HCT116 (cell line): ENCODE measurements at regions not wholly inside any gene's neighbourhood (a gene's known extent, or its start where the extent isn't known, plus 50 kb on each side); places are given as distances from the start of the nearest gene placed in this dataset.

Experiments used
- ATAC-seq: fragments of 200-7000 bp; cut with Tn5 transposase; 2 replicates; pipeline ENCODE4 v1.9.1; 2020; ENCODE audit warnings: mild to moderate bottlenecking, moderate library complexity
- BruUV-seq: library from RNA; stranded (reverse); fragments of 400-500 nt; replicated peaks from 2 replicates; lab custom pipeline; 2021; lab: Mats Ljungman, UMichigan
- CTCF ChIA-PET: fragments of 300-600 bp; sonication (Branson Sonifier 250); formaldehyde crosslinking; loops from one replicate; lab custom pipeline; 2021; ENCODE audit warnings: antibody characterized with exemption; lab: Charles Lee
- POLR2A ChIA-PET: fragments of 300-600, 350-600 bp; sonication (Branson Sonifier 250); formaldehyde crosslinking; loops from one replicate; lab custom pipeline; 2021; ENCODE audit warnings: antibody characterized with exemption; lab: Charles Lee
- RAD21 ChIA-PET, 2 experiments: fragments of 300-600 bp; sonication (Branson Sonifier 250); formaldehyde crosslinking; loops; one replicate each; lab custom pipeline; 2023; ENCODE audit warnings: low total read pairs in 2 of 2; ENCODE audit not compliant: uncharacterized antibody in 2 of 2, unreplicated experiment in 2 of 2, low non-redundant PET in 1 of 2; lab: Charles Lee
- DNase-seq: peaks from one replicate; pipeline ENCODE4 v3.0.0-alpha.2; 2010; ENCODE audit warnings: low read depth, low spot score
- H2AFZ ChIP-seq: fragments of 200-600 bp; shearing (Covaris generic), sonication (generic); 2 replicates; pipeline ENCODE4 v1.6.1; 2017; ENCODE audit warnings: low read depth, mixed run types, mixed read lengths, antibody characterized with exemption, low read length; ENCODE audit not compliant: poor library complexity, severe bottlenecking
- H3K27ac ChIP-seq: 2 replicates; pipeline ENCODE4 v1.5.1; 2012; ENCODE audit warnings: low read depth, low read length
- H3K27me3 ChIP-seq: fragments of 200-600 bp; sonication (generic); 2 replicates; pipeline ENCODE4 v1.6.1; 2016; ENCODE audit warnings: mixed run types, low read length, mixed read lengths; ENCODE audit not compliant: insufficient read depth
- H3K36me3 ChIP-seq, 2 experiments: fragments of 200-500 bp in 1 of 2; fragments of 200-600 bp in 1 of 2; sonication (Bioruptor generic) in 1 of 2; sonication (generic) in 1 of 2; 2 replicates each; pipeline versions ENCODE4 v1.5.1 to v1.6.1; 2014 to 2016; ENCODE audit warnings: low read length in 2 of 2, inconsistent platforms in 1 of 2, mixed read lengths in 1 of 2, mixed run types in 1 of 2; ENCODE audit not compliant: insufficient read depth in 2 of 2, control insufficient read depth in 1 of 2
- H3K4me1 ChIP-seq, 2 experiments: fragments of 200-600 bp in 1 of 2; sonication (generic) in 1 of 2; 2 replicates each; pipeline versions ENCODE4 v1.5.1 to v1.6.1; 2012 to 2017; ENCODE audit warnings: low read length in 2 of 2, inconsistent platforms in 1 of 2, mild to moderate bottlenecking in 1 of 2, mixed read lengths in 1 of 2, mixed run types in 1 of 2, moderate library complexity in 1 of 2; ENCODE audit not compliant: insufficient read depth in 2 of 2, control insufficient read depth in 1 of 2
- H3K4me2 ChIP-seq: fragments of 200-600 bp; sonication (generic); 2 replicates; pipeline ENCODE4 v1.6.1; 2017; ENCODE audit warnings: mixed run types, low read length, mixed read lengths
- H3K4me3 ChIP-seq, 2 experiments: fragments of 200-600 bp in 1 of 2; sonication (generic) in 1 of 2; replicated peaks in 1 of 2; 2 replicates each; pipeline ENCODE4 v1.5.1; 2011 to 2016; ENCODE audit warnings: low read length in 2 of 2, control low read depth in 1 of 2, low read depth in 1 of 2, mild to moderate bottlenecking in 1 of 2, mixed read lengths in 1 of 2, mixed run types in 1 of 2
- H3K79me2 ChIP-seq: fragments of 200-600 bp; sonication (generic); 2 replicates; pipeline ENCODE4 v1.6.1; 2017; ENCODE audit warnings: mild to moderate bottlenecking, mixed run types, low read length, moderate library complexity, mixed read lengths; ENCODE audit not compliant: insufficient read depth
- H3K9ac ChIP-seq: fragments of 200-600 bp; sonication (generic); 2 replicates; pipeline ENCODE4 v1.6.1; 2016; ENCODE audit warnings: low read length, mixed read lengths
- H3K9me2 ChIP-seq: fragments of 200-600 bp; sonication (generic), shearing (Covaris generic); 2 replicates; pipeline ENCODE4 v1.6.1; 2017; ENCODE audit warnings: mixed run types, mild to moderate bottlenecking, moderate library complexity; ENCODE audit not compliant: insufficient read depth
- H3K9me3 ChIP-seq, 2 experiments: fragments of 200-500 bp in 1 of 2; fragments of 200-600 bp in 1 of 2; sonication (Bioruptor generic) in 1 of 2; sonication (generic) in 1 of 2; 2 replicates each; pipeline ENCODE4 v1.6.1; 2014 to 2017; ENCODE audit warnings: low read length in 2 of 2, mixed read lengths in 2 of 2, inconsistent platforms in 1 of 2, low read depth in 1 of 2, mild to moderate bottlenecking in 1 of 2, mixed run types in 1 of 2, moderate library complexity in 1 of 2; ENCODE audit not compliant: control insufficient read depth in 1 of 2, insufficient read depth in 1 of 2
- H4K20me1 ChIP-seq: fragments of 200-600 bp; sonication (generic), shearing (Covaris generic); 2 replicates; pipeline ENCODE4 v1.6.1; 2017; ENCODE audit warnings: mixed run types, mild to moderate bottlenecking, moderate library complexity; ENCODE audit not compliant: insufficient read depth
- CBX3 ChIP-seq: IDR thresholded peaks from 2 replicates; pipeline ENCODE4 v1.6.1; 2012; ENCODE audit warnings: low read depth
- ELF1 ChIP-seq: IDR thresholded peaks from 2 replicates; pipeline ENCODE4 v1.6.1; 2012; ENCODE audit warnings: low read depth, borderline replicate concordance
- EZH2 ChIP-seq: fragments of 200-600 bp; sonication (generic); IDR thresholded peaks from 2 replicates; pipeline ENCODE4 v1.6.1; 2017; ENCODE audit warnings: antibody characterized with exemption, mixed run types
- FOSL1 ChIP-seq: IDR thresholded peaks from 2 replicates; pipeline ENCODE4 v1.6.1; 2012; ENCODE audit warnings: low read depth
- JUND ChIP-seq: IDR thresholded peaks from 2 replicates; pipeline ENCODE4 v1.6.1; 2012
- POLR2A ChIP-seq: IDR thresholded peaks from 2 replicates; pipeline ENCODE4 v1.7.0; 2011; ENCODE audit warnings: borderline replicate concordance; ENCODE audit not compliant: insufficient read depth, insufficient read length; ENCODE audit errors: extremely low read depth
- POLR2AphosphoS5 ChIP-seq: IDR thresholded peaks from 2 replicates; pipeline ENCODE4 v1.6.1; 2011; ENCODE audit warnings: mild to moderate bottlenecking, low read depth, low read length, moderate library complexity
- RAD21 ChIP-seq: IDR thresholded peaks from 2 replicates; pipeline ENCODE4 v1.6.1; 2012; ENCODE audit warnings: low read depth, mild to moderate bottlenecking
- SP1 ChIP-seq: IDR thresholded peaks from 2 replicates; pipeline ENCODE4 v1.6.1; 2012; ENCODE audit warnings: low read depth
- TCF7L2 ChIP-seq: IDR thresholded peaks from 2 replicates; pipeline ENCODE4 v1.7.0; 2011; ENCODE audit warnings: borderline replicate concordance, inconsistent platforms; ENCODE audit not compliant: insufficient read depth, insufficient read length; ENCODE audit errors: extremely low read depth
- YY1 ChIP-seq: IDR thresholded peaks from 2 replicates; pipeline ENCODE4 v1.6.1; 2011; ENCODE audit warnings: low read length, low read depth, moderate library complexity, mild to moderate bottlenecking; ENCODE audit not compliant: insufficient replicate concordance; ENCODE audit errors: extremely low read depth
- intact Hi-C: fragments of 100-400 bp; cut with micrococcal nuclease; formaldehyde crosslinking; loops from 2 replicates; pipeline ENCODE4 v1.10.0; 2022

DNA sequence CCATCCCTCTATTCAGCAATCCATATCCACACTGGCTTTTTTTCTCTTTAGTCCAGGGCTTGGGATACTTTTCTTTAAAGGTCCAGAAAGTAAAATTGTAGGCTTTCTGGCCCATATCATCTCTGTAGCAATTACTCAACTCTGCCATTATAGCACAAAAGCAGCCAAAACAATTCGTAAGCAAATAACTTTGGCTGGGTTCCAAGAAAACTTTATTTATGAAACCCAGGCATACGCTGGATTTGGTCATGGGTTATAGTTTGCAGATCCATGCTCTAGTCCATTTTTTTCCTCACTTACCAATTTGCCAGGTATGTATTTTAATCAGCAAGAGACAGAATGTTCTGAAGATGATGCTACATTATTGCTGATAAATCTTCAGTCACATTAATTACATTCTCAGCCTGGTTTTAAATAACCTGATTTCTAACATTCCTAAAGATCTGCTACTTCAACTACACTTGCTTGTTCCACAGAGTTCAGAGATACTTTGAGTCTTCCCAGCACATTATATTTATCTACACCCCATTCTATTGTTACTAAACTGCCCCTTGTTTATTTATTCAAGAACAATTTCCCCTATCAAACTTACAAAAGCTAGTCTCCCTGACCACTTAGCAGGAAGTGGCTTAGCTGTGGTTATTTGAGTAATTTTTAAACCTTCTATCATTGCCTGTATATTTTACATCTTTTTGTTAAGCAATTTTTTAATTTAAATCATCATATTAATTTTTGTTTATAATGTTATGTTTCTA lies 161.0 kb downstream of the ISL1 start:
- intact Hi-C loops = no loop called here

DNA sequence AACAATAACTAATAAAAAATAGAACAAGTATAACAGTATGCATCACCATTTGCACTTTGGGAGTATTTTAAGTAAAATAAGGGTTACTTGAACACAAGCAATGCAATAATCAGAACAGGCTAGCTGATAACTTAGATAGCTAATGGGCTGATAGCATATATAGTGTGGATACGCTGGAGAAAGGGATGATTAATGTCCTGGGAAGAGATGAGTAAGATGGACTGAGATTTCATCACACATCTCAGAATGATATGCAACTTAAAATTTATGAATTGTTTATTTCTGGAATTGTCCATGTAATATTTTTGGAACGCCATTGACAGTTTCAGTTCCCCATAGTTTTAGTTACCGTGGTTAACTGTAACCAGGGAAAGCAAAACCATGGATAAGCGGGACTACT lies 173.6 kb downstream of the ISL1 start:
- H3K36me3 ChIP-seq = no peaks in the 10 kb centered on the region
- no peaks in the 10 kb centered on the region for H4K20me1 ChIP-seq
- RAD21 ChIA-PET = no interaction called here
- ATAC-seq (no peak), DNase-seq (no peak)
- POLR2A ChIA-PET = no interaction called here
- CTCF ChIA-PET = no interaction called here
- no peak overlapping the region for H3K4me3 ChIP-seq
- no peaks in the 10 kb centered on the region for H3K9me2 ChIP-seq
- no peak overlapping the region for H3K9ac ChIP-seq
- intact Hi-C loops = no loop called here
- no peak overlapping the region for H2AFZ ChIP-seq
- H3K27me3 ChIP-seq = no peaks in the 10 kb centered on the region
- H3K27ac ChIP-seq = no peak overlapping the region
- H3K4me1 ChIP-seq = no peaks in the 10 kb centered on the region
- no peaks in the 10 kb centered on the region; a peak in 1 of 4 replicates for H3K9me3 ChIP-seq
- TF ChIP-seq POLR2AphosphoS5 (no peak), YY1 (no peak), POLR2A (no peak), JUND (no peak), ELF1 (no peak), CBX3 (no peak), EZH2 (no peak), FOSL1 (no peak), TCF7L2 (no peak)
- BruUV-seq = no TSS peak
- H3K79me2 ChIP-seq = no peaks in the 10 kb centered on the region
- no peak overlapping the region for H3K4me2 ChIP-seq

More for the DNA sequence above, 161.0 kb downstream of the ISL1 start:
- no peak overlapping the region for H3K4me3 ChIP-seq
- POLR2A ChIA-PET = no interaction called here
- no peaks in the 10 kb centered on the region for H3K79me2 ChIP-seq
- ATAC-seq = no peak
- H3K4me2 ChIP-seq = no peak overlapping the region
- DNase-seq = no peak
- H3K9ac ChIP-seq = no peak overlapping the region
- no peaks in the 10 kb centered on the region for H4K20me1 ChIP-seq
- no peaks in the 10 kb centered on the region for H3K36me3 ChIP-seq
- H3K27me3 ChIP-seq = no peaks in the 10 kb centered on the region
- H3K9me2 ChIP-seq = no peaks in the 10 kb centered on the region
- no peak overlapping the region for H3K27ac ChIP-seq
- RAD21 ChIA-PET = no interaction called here
- no peaks in the 10 kb centered on the region for H3K9me3 ChIP-seq
- H2AFZ ChIP-seq = no peak overlapping the region
- no peaks in the 10 kb centered on the region for H3K4me1 ChIP-seq
- no TSS peak for BruUV-seq
- CTCF ChIA-PET = no interaction called here
- TF ChIP-seq RAD21 = no peak
- TF ChIP-seq SP1 = no peak
- TF ChIP-seq POLR2A = no peak
